Tibial nerve (tissue), 4 donors: ENCODE measurements at regions not wholly inside any gene's neighbourhood (a gene's known extent, or its start where the extent isn't known, plus 50 kb on each side); places are given as distances from the start of the nearest gene placed in this dataset.

Source experiments
- DNase-seq, 2 donors: peaks; one replicate each; pipeline ENCODE4 v3.0.0-alpha.2; 2019; ENCODE audit warnings: low spot score in 2 of 2
- H3K27ac ChIP-seq, 4 donors: fragments of 200-600 bp; sonication (generic) in 3 of 4; one replicate each; pipeline ENCODE4 v1.5.1; 2017 to 2019; ENCODE audit warnings: mild to moderate bottlenecking in 1 of 4
- H3K27me3 ChIP-seq, 2 donors: fragments of 200-600 bp; sonication (generic) in 1 of 2; one replicate each; pipeline versions ENCODE4 v1.5.1 to v1.6.0; 2017 to 2019
- H3K36me3 ChIP-seq, 3 donors: fragments of 200-600 bp; sonication (generic); one replicate each; pipeline ENCODE4 v1.5.1; 2018 to 2019
- H3K4me1 ChIP-seq, 4 donors: fragments of 200-600 bp; sonication (generic) in 3 of 4; one replicate each; pipeline ENCODE4 v1.5.1; 2017 to 2019
- H3K4me3 ChIP-seq, 4 donors: fragments of 200-600 bp; sonication (generic) in 3 of 4; one replicate each; pipeline ENCODE4 v1.5.1; 2017 to 2019; ENCODE audit warnings: mild to moderate bottlenecking in 1 of 4, moderate library complexity in 1 of 4
- H3K9me3 ChIP-seq, 4 donors: fragments of 200-600 bp; sonication (generic) in 3 of 4; one replicate each; pipeline ENCODE4 v1.5.1; 2017 to 2019
- EP300 ChIP-seq, 2 donors: sonication (generic); formaldehyde crosslinking; IDR thresholded peaks; one replicate each; pipeline ENCODE4 v1.6.1; 2017; ENCODE audit warnings: antibody characterized with exemption in 2 of 2, mild to moderate bottlenecking in 1 of 2
- POLR2A ChIP-seq, 2 donors: fragments of 450-650 bp; IDR thresholded peaks; one replicate each; pipeline ENCODE4 v1.6.1; 2017; ENCODE audit warnings: antibody characterized with exemption in 2 of 2, mild to moderate bottlenecking in 2 of 2, moderate library complexity in 2 of 2
- WGBS, 2 donors: methylation state at CpG; one replicate each; pipeline ENCODE4 v1.1.5; 2018; 5-methylcytosine and 5-hydroxymethylcytosine counted together
- TF ChIP-seq, protein P1 (sequence below), 5 experiments: fragments of 200-600 bp in 3 of 5; fragments of 450-650 bp in 2 of 5; sonication (generic) in 3 of 5; IDR thresholded peaks; one replicate each; pipeline ENCODE4 v1.5.1; 2016 to 2019; ENCODE audit warnings: antibody characterized with exemption in 5 of 5, mild to moderate bottlenecking in 3 of 5, moderate library complexity in 2 of 5

DNA sequence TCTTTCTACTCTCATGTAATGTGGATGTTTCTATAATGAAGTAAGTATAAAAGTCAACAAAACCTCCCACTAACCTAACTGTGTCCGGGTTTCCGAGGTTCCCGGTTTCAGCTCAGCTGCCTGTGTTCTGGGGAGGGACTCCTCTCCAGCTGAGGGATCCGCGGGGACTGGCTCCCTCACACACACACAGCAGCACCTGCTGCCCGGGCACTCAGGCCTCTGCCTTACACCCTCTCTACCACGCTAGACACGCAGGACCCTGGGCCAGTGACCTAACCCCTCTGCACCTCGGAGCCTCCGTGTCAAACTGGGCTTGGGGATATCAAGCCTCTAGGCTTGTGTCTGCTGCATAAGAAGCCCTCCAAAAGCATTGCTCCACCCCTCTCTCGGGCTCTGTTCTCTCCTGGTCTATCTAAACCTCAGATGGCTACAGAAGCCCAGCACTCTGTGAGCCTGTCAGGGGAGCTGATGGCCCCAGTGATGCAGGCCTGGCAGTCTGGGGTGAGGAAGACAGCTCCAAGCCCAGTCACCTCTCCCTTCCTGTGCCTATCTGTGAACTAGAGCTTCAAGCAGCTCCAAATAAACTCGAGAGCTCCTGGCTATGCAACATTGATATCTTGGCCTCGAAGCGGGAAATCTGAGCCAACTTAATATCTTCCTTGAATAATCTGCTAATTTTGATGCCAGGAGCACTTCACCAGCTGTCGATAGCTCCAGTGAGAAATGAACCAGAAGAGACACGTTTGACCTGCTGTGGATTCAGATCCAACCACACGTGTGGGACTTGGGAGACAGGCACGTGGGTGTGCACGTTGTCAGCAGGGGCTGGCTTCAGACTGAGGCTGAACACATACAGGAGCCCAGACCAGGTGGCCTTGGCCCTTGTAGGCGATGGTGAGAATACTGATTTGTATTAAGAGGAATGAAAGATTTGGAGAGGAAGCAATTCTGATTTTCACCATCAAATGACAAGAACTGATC is 232.7 kb upstream of the B3GAT1 start:
- Histone ChIP-seq H3K4me1 (no peaks in the 10 kb centered on the region), H3K27ac (no peak overlapping the region), H3K36me3 (no peaks in the 10 kb centered on the region), H3K9me3 (no peaks in the 10 kb centered on the region), H3K27me3 (peaks cover 0 to 4% of the 10 kb centered on the region in 2 donors), H3K4me3 (no peak overlapping the region)
- 47 to 60% methylated on average over 20 of the region's 20 CpGs for WGBS, 2 donors
- DNase-seq = no peak
- TF ChIP-seq, protein P1, sequence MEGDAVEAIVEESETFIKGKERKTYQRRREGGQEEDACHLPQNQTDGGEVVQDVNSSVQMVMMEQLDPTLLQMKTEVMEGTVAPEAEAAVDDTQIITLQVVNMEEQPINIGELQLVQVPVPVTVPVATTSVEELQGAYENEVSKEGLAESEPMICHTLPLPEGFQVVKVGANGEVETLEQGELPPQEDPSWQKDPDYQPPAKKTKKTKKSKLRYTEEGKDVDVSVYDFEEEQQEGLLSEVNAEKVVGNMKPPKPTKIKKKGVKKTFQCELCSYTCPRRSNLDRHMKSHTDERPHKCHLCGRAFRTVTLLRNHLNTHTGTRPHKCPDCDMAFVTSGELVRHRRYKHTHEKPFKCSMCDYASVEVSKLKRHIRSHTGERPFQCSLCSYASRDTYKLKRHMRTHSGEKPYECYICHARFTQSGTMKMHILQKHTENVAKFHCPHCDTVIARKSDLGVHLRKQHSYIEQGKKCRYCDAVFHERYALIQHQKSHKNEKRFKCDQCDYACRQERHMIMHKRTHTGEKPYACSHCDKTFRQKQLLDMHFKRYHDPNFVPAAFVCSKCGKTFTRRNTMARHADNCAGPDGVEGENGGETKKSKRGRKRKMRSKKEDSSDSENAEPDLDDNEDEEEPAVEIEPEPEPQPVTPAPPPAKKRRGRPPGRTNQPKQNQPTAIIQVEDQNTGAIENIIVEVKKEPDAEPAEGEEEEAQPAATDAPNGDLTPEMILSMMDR (IDR thresholded peaks at IDR 0.05) = no peak
- TF ChIP-seq EP300 (IDR thresholded peaks at IDR 0.05) (no peak), POLR2A (IDR thresholded peaks at IDR 0.05) (no peak)

DNA sequence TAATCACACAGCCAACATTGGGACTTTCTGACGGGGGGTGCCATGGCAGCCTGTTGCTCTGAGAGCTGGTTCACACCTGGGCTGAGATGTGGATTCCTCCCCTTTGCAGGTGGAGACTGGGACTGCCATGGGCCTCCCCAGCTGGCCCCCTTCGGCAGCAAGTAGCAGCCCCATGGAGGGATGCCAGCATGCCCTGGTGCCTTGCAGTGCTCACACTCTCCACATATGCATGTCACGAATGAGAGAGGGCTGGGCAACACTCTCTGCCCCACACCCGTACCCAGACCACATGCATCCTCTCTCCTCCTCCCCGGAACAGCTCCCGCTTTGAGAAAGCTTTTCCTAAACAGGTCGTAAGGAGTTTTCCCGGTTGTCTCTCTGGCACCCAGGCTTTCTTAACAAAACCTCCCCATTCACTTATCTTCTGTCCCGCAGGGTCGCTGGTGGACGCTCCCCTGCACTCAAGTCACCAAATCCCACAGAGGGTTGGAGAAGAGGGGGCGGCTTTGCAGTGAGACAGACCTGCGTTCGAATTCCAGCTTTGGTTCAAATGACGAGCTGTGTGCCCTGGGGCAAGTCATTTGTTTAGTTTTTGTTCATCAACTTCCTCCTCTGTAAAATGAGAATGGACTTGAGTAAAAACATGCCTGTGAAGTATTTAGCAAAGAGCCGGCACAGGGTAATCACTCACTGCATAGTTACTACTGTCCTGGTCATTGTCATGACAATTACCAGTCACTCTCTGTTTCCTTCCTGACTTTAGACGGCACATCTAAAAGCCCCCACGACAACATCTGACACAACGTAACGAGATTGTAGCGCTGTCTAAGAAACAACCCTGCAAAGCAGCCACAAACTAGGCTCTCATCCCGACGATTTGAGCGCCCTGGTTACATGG is 231.3 kb upstream of the B3GAT1 start:
- no peaks in the 10 kb centered on the region for H3K9me3 ChIP-seq
- no peak overlapping the region for H3K27ac ChIP-seq
- H3K36me3 ChIP-seq = no peaks in the 10 kb centered on the region
- H3K4me1 ChIP-seq = no peaks in the 10 kb centered on the region
- TF ChIP-seq EP300 (IDR thresholded peaks at IDR 0.05) (no peak), POLR2A (IDR thresholded peaks at IDR 0.05) (no peak)
- TF ChIP-seq, protein P1 (IDR thresholded peaks at IDR 0.05) = no peak
- peaks cover 0 to 4% of the 10 kb centered on the region in 2 donors for H3K27me3 ChIP-seq
- no peak overlapping the region for H3K4me3 ChIP-seq
- DNase-seq = no peak
- WGBS, 2 donors = 52 to 56% methylated on average over 24 of the region's 24 CpGs

DNA sequence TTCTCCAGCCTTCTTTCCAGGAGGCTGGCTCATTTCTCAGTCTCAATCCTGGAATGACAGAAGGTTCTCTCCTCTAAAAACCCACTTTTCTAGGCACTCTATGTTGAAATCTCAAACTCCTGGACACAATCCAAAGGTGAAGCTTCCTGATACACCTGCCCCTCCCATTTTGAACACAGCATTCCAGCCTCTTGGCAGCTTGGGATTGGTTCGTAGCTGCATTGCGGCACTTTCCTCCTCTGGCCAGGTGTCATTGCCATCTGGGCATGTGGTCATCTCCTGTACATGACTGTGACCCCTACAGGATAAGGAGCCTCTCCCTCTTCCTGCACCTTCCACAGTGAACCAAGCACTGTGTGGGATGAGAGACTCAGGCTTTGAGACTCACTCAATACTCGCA is 230.2 kb upstream of the B3GAT1 start:
- Histone ChIP-seq H3K36me3 (no peaks in the 10 kb centered on the region), H3K9me3 (no peaks in the 10 kb centered on the region), H3K4me1 (no peaks in the 10 kb centered on the region), H3K27ac (no peak overlapping the region), H3K4me3 (no peak overlapping the region), H3K27me3 (no peaks in the 10 kb centered on the region)
- TF ChIP-seq, protein P1 (IDR thresholded peaks at IDR 0.05) = no peak
- TF ChIP-seq EP300 (IDR thresholded peaks at IDR 0.05) (no peak), POLR2A (IDR thresholded peaks at IDR 0.05) (no peak)
- 85 to 88% methylated on average over 3 of the region's 3 CpGs for WGBS, 2 donors
- no peak for DNase-seq

DNA sequence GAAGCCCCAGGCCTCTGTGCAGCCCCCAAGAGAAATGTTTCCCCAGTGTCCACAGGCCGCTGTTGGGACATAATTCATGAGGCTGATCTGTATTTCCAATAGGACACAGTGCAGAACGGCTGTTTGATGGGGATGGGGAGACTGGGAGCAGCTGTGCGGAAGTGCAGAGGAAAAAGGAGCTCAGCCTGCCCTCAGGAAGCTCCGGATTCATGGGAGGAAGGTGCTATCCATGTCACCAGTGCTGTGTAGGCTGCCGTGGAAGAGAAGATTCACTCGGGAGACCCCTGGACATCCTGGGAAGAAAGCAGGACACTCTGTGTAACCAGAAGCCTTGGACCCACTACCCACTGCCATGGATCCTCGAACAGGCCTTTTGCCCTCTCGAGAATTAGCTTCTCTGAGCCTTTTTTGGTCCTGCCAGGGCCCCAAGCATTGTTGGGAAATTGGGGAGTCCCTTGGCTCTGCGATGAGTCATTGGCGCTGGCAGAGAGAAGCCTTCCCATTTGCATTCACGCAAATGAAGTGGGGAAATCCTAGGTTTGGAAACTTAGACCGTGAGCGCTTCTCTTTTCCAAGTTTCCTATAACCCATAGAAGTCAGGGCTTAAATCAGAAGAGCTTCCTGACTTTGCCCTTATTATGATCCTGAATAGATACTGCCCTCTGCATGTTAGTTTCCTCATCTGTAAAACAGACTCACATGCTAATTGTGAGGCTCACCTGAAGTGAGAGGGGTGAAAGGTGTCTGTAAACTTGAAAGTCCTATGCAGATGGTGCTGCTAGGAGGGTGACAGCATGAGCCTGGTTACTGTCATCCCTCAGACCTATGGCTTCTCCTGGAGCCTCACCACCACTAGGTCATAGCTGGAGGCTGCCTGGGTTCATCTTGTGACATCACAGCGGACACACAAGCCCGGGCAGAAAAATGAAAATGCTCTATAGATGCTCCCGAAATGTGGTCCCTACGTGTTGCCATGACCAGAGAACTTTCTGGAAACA is 229.2 kb upstream of the B3GAT1 start:
- Histone ChIP-seq H3K36me3 (no peaks in the 10 kb centered on the region), H3K27me3 (no peaks in the 10 kb centered on the region), H3K4me1 (no peaks in the 10 kb centered on the region), H3K4me3 (no peak overlapping the region), H3K9me3 (no peaks in the 10 kb centered on the region), H3K27ac (no peak overlapping the region)
- TF ChIP-seq POLR2A (IDR thresholded peaks at IDR 0.05) (no peak), EP300 (IDR thresholded peaks at IDR 0.05) (no peak)
- TF ChIP-seq, protein P1 (IDR thresholded peaks at IDR 0.05) = no peak
- no peak for DNase-seq
- WGBS, 2 donors = 81 to 83% methylated on average over 17 of the region's 17 CpGs
